Skin epidermis (tissue), 12 donors: ENCODE measurements at regions not wholly inside any gene's neighbourhood (a gene's known extent, or its start where the extent isn't known, plus 50 kb on each side); places are given as distances from the start of the nearest gene placed in this dataset.

Experiments used
- H3K27ac ChIP-seq, 21 experiments: fragments of 200-600 bp; sonication (generic) in 11 of 21; one replicate each; pipeline ENCODE4 v1.5.0; 2020; ENCODE audit warnings: mild to moderate bottlenecking in 3 of 21, inconsistent platforms in 2 of 21, moderate library complexity in 2 of 21
- H3K4me3 ChIP-seq, 7 experiments: fragments of 200-600 bp; sonication (generic) in 2 of 7; one replicate each; pipeline ENCODE4 v1.5.0; 2020; ENCODE audit warnings: inconsistent platforms in 2 of 7, mild to moderate bottlenecking in 2 of 7, moderate library complexity in 1 of 7

- H3K4me3 ChIP-seq, result no peak overlapping the region
- H3K27ac ChIP-seq, result no peak overlapping the region
Measured at GRCh38 chr10:100693821-100694220, 51.6 kb upstream of the PAX2 start.
